ENCODE measurements at regions not wholly inside any gene's neighbourhood (a gene's known extent, or its start where the extent isn't known, plus 50 kb on each side); places are given as distances from the start of the nearest gene placed in this dataset.

- Histone ChIP-seq H3F3A (ENCODE audit: insufficient read depth, low read length) (no peaks in the 10 kb centered on the region), H4K20me1 (ENCODE audit: insufficient read depth, low read length) (no peaks in the 10 kb centered on the region), H3K27ac (ENCODE audit: low read length) (no peak overlapping the region), H3K4me3 (ENCODE audit: low read length) (no peak overlapping the region), H3K4me1 (ENCODE audit: low read length) (no peaks in the 10 kb centered on the region), H3K9ac (ENCODE audit: low read length) (no peak overlapping the region), H3K9me3 (replicated peaks; ENCODE audit: insufficient read depth, low read length) (no peaks in the 10 kb centered on the region), H3K9me2 (replicated peaks; ENCODE audit: insufficient read depth, low read length) (no peaks in the 10 kb centered on the region), H3K36me3 (replicated peaks; ENCODE audit: insufficient read depth, low read length) (no peaks in the 10 kb centered on the region), H2AFZ (ENCODE audit: low read length) (no peak overlapping the region), H3K27me3 (replicated peaks; ENCODE audit: insufficient read depth, low read length) (no peaks in the 10 kb centered on the region), H3K4me2 (ENCODE audit: low read depth, low read length) (no peak overlapping the region), H3K79me2 (ENCODE audit: low read length) (no peaks in the 10 kb centered on the region)
- DNase-seq = no peak
- no peak for TF ChIP-seq EZH2 (optimal IDR thresholded peaks at IDR 0.05; ENCODE audit: low read depth, low read length)
- no peak for TF ChIP-seq CTCF (IDR thresholded peaks at IDR 0.05; ENCODE audit: low read length)
- no peak for TF ChIP-seq EZH2phosphoT487 (IDR thresholded peaks at IDR 0.05; ENCODE audit: low read length)
Measured at GRCh38 chr15:53106505-53107286, 316.6 kb upstream of the ONECUT1 start.

GRCh38 chr15:53102483-53102882, 312.3 kb upstream of the ONECUT1 start:
- Histone ChIP-seq H2AFZ (ENCODE audit: low read length) (no peak overlapping the region), H3K36me3 (replicated peaks; ENCODE audit: insufficient read depth, low read length) (no peaks in the 10 kb centered on the region), H3K4me1 (ENCODE audit: low read length) (no peaks in the 10 kb centered on the region), H3K79me2 (ENCODE audit: low read length) (no peaks in the 10 kb centered on the region), H3F3A (ENCODE audit: insufficient read depth, low read length) (no peaks in the 10 kb centered on the region), H3K4me3 (ENCODE audit: low read length) (no peak overlapping the region), H3K9me3 (replicated peaks; ENCODE audit: insufficient read depth, low read length) (no peaks in the 10 kb centered on the region), H3K4me2 (ENCODE audit: low read depth, low read length) (no peak overlapping the region), H3K9ac (ENCODE audit: low read length) (no peak overlapping the region), H3K9me2 (replicated peaks; ENCODE audit: insufficient read depth, low read length) (no peaks in the 10 kb centered on the region), H3K27ac (ENCODE audit: low read length) (no peak overlapping the region), H4K20me1 (ENCODE audit: insufficient read depth, low read length) (no peaks in the 10 kb centered on the region), H3K27me3 (replicated peaks; ENCODE audit: insufficient read depth, low read length) (no peaks in the 10 kb centered on the region)
- DNase-seq = no peak
- TF ChIP-seq EZH2phosphoT487 (IDR thresholded peaks at IDR 0.05; ENCODE audit: low read length) (no peak), EZH2 (optimal IDR thresholded peaks at IDR 0.05; ENCODE audit: low read depth, low read length) (no peak), CTCF (IDR thresholded peaks at IDR 0.05; ENCODE audit: low read length) (no peak)

- no peaks in the 10 kb centered on the region for H3K36me3 ChIP-seq (replicated peaks; ENCODE audit: insufficient read depth, low read length)
- no peaks in the 10 kb centered on the region for H4K20me1 ChIP-seq (ENCODE audit: insufficient read depth, low read length)
- TF ChIP-seq EZH2phosphoT487 (IDR thresholded peaks at IDR 0.05; ENCODE audit: low read length) (no peak), CTCF (IDR thresholded peaks at IDR 0.05; ENCODE audit: low read length) (no peak), EZH2 (optimal IDR thresholded peaks at IDR 0.05; ENCODE audit: low read depth, low read length) (no peak)
- DNase-seq = no peak
- no peak overlapping the region for H2AFZ ChIP-seq (ENCODE audit: low read length)
- H3K9ac ChIP-seq (ENCODE audit: low read length) = no peak overlapping the region
- H3K79me2 ChIP-seq (ENCODE audit: low read length) = no peaks in the 10 kb centered on the region
- H3K4me3 ChIP-seq (ENCODE audit: low read length) = no peak overlapping the region
- no peak overlapping the region for H3K4me2 ChIP-seq (ENCODE audit: low read depth, low read length)
- no peaks in the 10 kb centered on the region for H3K4me1 ChIP-seq (ENCODE audit: low read length)
- no peaks in the 10 kb centered on the region for H3K9me3 ChIP-seq (replicated peaks; ENCODE audit: insufficient read depth, low read length)
- H3K9me2 ChIP-seq (replicated peaks; ENCODE audit: insufficient read depth, low read length) = no peaks in the 10 kb centered on the region
- no peak overlapping the region for H3K27ac ChIP-seq (ENCODE audit: low read length)
- no peaks in the 10 kb centered on the region for H3K27me3 ChIP-seq (replicated peaks; ENCODE audit: insufficient read depth, low read length)
- no peaks in the 10 kb centered on the region for H3F3A ChIP-seq (ENCODE audit: insufficient read depth, low read length)
Measured at GRCh38 chr15:53080484-53080883, 290.3 kb upstream of the ONECUT1 start.

Data from MM.1S (cell line).